KMS-11 (cell line): ENCODE measurements at regions not wholly inside any gene's neighbourhood (a gene's known extent, or its start where the extent isn't known, plus 50 kb on each side); places are given as distances from the start of the nearest gene placed in this dataset.

Experiments used
- H2AFZ ChIP-seq: fragments of 200-600 bp; sonication (generic); 2 replicates; pipeline ENCODE4 v1.6.1; 2016; ENCODE audit warnings: antibody characterized with exemption, mixed run types, low read depth
- H3K27ac ChIP-seq: fragments of 200-600 bp; sonication (generic); 2 replicates; pipeline ENCODE4 v1.6.1; 2016; ENCODE audit warnings: mild to moderate bottlenecking, mixed run types
- H3K27me3 ChIP-seq: fragments of 200-600 bp; sonication (generic); 2 replicates; pipeline ENCODE4 v1.6.1; 2017; ENCODE audit warnings: mild to moderate bottlenecking, low read depth, mixed run types, moderate library complexity; ENCODE audit not compliant: insufficient read depth
- H3K36me3 ChIP-seq: fragments of 200-600 bp; sonication (generic); 2 replicates; pipeline ENCODE4 v1.6.1; 2017; ENCODE audit warnings: mild to moderate bottlenecking, mixed run types; ENCODE audit not compliant: insufficient read depth
- H3K4me1 ChIP-seq: fragments of 200-600 bp; sonication (generic); 2 replicates; pipeline ENCODE4 v1.6.1; 2016; ENCODE audit warnings: mild to moderate bottlenecking, low read depth, mixed run types; ENCODE audit not compliant: poor library complexity, severe bottlenecking
- H3K4me2 ChIP-seq: fragments of 200-600 bp; sonication (generic); 2 replicates; pipeline ENCODE4 v1.7.0; 2016; ENCODE audit warnings: mild to moderate bottlenecking, mixed run types
- H3K4me3 ChIP-seq: fragments of 200-600 bp; sonication (generic); IDR thresholded peaks from 2 replicates; pipeline ENCODE4 v1.6.1; 2017; ENCODE audit warnings: low read depth, low read length, mixed read lengths; ENCODE audit not compliant: insufficient read depth
- H3K79me2 ChIP-seq: fragments of 200-600 bp; sonication (generic); 2 replicates; pipeline ENCODE4 v1.6.1; 2016; ENCODE audit warnings: low read depth, mixed run types; ENCODE audit not compliant: insufficient read depth
- H3K9ac ChIP-seq: fragments of 200-600 bp; sonication (generic); 2 replicates; pipeline ENCODE4 v1.6.1; 2016; ENCODE audit warnings: mild to moderate bottlenecking, mixed run types
- H4K20me1 ChIP-seq: fragments of 200-600 bp; sonication (generic); 2 replicates; pipeline ENCODE4 v1.6.1; 2016; ENCODE audit warnings: mild to moderate bottlenecking, mixed run types; ENCODE audit not compliant: insufficient read depth
- CTCF ChIP-seq: fragments of 200-600 bp; sonication (generic); conservative IDR thresholded peaks from 2 replicates; pipeline ENCODE4 v1.6.1; 2017; ENCODE audit warnings: low read depth, mild to moderate bottlenecking, antibody characterized with exemption, low read length, moderate library complexity, mixed read lengths

DNA sequence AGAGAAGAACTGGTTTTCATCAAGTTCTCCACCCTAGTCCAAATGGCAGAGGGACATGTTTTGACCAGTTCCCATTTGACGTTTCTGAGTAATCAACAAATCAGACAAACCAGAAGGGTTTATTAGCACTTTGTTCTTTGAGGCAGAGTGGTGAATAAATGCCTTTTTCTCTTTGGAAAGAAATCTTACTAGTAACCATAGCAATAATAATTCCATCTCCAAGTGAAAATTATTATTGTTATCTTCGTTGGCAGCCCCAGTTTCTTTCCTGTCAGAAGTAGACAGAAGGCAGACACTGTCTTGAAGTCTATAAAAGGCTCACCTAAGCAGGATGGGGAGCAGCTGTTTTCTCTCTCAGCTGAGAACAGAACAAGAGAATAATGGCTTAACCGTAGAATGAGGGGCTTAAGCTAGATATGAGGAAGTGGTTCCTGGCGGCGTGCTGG is 391.6 kb downstream of the PBX1 start:
- Histone ChIP-seq H4K20me1 (no peaks in the 10 kb centered on the region), H3K36me3 (no peaks in the 10 kb centered on the region), H3K79me2 (no peaks in the 10 kb centered on the region), H3K9ac (no peak overlapping the region), H3K4me1 (no peaks in the 10 kb centered on the region), H2AFZ (no peak overlapping the region), H3K27me3 (no peaks in the 10 kb centered on the region), H3K4me2 (no peak overlapping the region), H3K27ac (no peak overlapping the region), H3K4me3 (no peak overlapping the region)
- no peak for TF ChIP-seq CTCF

DNA sequence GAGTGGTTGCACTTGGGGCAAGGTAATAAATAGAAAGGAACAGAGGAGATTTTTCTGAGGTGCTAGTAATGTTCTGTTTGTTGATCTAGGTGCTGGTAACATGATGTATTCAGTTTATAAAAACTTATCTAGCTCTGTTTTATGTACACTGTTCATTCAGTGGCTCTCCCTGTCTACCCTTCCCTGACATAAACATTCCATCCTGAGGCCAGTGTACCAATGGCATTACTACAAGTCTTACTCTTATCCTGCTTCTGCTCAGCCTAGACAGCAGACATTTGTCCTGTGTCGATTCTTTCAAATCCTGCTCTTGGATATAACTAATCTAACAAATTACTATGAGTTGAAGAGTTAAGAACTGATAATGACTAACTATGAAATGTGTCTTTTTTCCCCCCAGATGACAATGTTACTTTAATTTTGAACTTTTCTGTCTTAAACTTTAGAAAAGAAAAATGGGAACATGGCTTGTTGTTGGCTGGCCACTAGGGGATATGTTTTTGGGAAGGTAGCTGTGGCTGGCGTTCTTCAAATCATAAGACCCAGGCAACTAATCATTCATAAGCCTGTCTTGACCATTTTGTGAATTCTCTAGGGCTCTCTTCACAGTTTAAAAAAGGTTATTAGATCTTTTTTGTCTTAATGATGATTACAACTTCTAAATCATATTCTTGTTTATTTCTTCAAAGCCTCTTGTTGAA is 390.9 kb downstream of the PBX1 start:
- Histone ChIP-seq H3K4me1 (no peaks in the 10 kb centered on the region), H3K79me2 (no peaks in the 10 kb centered on the region), H4K20me1 (no peaks in the 10 kb centered on the region), H3K27ac (no peak overlapping the region), H3K4me2 (no peak overlapping the region), H3K27me3 (no peaks in the 10 kb centered on the region), H2AFZ (no peak overlapping the region), H3K4me3 (no peak overlapping the region), H3K36me3 (no peaks in the 10 kb centered on the region), H3K9ac (no peak overlapping the region)
- TF ChIP-seq CTCF, result no peak

DNA sequence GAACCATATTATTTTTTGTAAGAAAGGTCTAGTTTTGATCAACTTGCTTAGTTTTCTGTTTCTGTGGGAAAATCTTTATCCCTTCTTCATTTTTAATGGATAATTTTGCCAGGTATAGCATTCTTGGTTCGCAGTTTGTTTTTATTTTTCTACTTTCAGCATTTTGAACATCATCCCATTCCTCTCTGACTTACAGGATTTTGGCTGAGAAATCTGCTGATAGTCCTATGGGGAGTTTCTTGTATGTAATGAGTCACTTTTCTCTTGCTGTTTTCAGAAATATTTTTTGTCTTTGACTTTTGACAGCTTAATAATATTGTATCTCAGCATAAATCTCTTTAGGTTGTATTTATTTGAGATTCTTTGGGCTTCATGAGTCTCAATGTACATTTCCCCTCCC is 389.1 kb downstream of the PBX1 start:
- no peak overlapping the region for H3K27ac ChIP-seq
- H3K79me2 ChIP-seq, result no peaks in the 10 kb centered on the region
- H3K4me2 ChIP-seq, result no peak overlapping the region
- H3K4me1 ChIP-seq, result no peaks in the 10 kb centered on the region
- no peak overlapping the region for H2AFZ ChIP-seq
- TF ChIP-seq CTCF, result no peak
- H3K4me3 ChIP-seq, result no peak overlapping the region
- H3K27me3 ChIP-seq, result no peaks in the 10 kb centered on the region
- H4K20me1 ChIP-seq, result no peaks in the 10 kb centered on the region
- no peaks in the 10 kb centered on the region for H3K36me3 ChIP-seq
- H3K9ac ChIP-seq, result no peak overlapping the region

- H2AFZ ChIP-seq, result no peak overlapping the region
Observed at GRCh38 chr1:164937291-164937690, 378.3 kb downstream of the PBX1 start.

More at GRCh38 chr1:164937291-164937690, 378.3 kb downstream of the PBX1 start:
- no peaks in the 10 kb centered on the region for H3K36me3 ChIP-seq
- no peaks in the 10 kb centered on the region for H3K4me1 ChIP-seq
- H3K27me3 ChIP-seq, result no peaks in the 10 kb centered on the region
- no peak overlapping the region for H3K9ac ChIP-seq
- no peaks in the 10 kb centered on the region for H4K20me1 ChIP-seq
- no peak overlapping the region for H3K4me3 ChIP-seq
- no peak overlapping the region for H3K4me2 ChIP-seq
- no peak for TF ChIP-seq CTCF
- no peaks in the 10 kb centered on the region for H3K79me2 ChIP-seq
- H3K27ac ChIP-seq, result no peak overlapping the region
